ENCODE measurements at regions not wholly inside any gene's neighbourhood (a gene's known extent, or its start where the extent isn't known, plus 50 kb on each side); places are given as distances from the start of the nearest gene placed in this dataset.

DNA sequence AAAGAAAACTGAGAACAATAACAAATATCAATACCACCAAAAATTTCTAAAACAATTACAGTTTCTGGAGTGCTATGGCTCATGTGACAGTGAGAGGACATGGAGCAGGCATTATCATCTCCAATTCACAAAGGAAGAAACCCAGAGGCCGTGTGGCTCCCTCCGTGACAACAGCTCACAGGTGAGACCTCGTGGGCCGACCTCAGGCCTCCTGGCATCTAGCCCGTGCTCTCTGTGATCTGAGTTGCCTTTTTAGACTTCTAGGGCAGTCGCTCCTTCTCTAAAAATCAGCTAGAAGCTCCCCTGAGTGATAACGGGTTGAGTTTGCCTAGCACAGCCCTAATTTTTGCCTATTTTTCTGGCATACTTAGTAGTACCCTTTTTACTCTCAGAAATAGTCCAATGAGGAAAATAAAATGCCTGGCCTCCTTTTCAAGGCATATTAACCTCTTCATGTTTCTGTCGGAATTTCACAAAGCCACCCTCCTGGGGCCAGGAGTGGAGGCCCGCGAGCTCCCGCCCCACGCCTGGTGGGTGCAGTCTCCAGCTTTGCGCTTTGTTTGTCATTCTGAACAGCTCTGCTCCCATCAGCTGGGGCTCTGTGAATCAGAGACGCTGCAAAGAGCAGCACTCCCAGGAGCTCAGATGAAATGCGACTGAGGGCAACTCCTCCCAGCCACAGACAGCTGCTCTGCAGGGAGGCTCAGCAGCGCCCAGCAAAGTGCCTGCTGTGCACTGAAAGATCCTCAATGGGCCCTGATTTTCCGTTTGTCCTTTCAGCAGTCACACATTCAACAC lies 292.5 kb downstream of the UQCRFS1 start:
- ChIA-PET CTCF (interaction anchor here (0.6 kb wide), 1 partner anchor 441 kb away, joined by 4 read pairs; no protein-coding TSS in a partner anchor), POLR2A (no interaction called here)
- Mint-ChIP-seq H3K9me3 (ENCODE audit: unreplicated experiment) (peaks cover 28% of the 10 kb centered on the region), H3K27me3 (ENCODE audit: insufficient read depth, unreplicated experiment) (no peaks in the 10 kb centered on the region), H3K4me1 (ENCODE audit: insufficient read depth, unreplicated experiment) (no peaks in the 10 kb centered on the region), H3K36me3 (ENCODE audit: insufficient read depth, unreplicated experiment) (no peaks in the 10 kb centered on the region), H3K4me3 (ENCODE audit: unreplicated experiment) (no peak overlapping the region), H3K27ac (ENCODE audit: low read depth, unreplicated experiment) (no peak overlapping the region)
- TF ChIP-seq, protein P1, sequence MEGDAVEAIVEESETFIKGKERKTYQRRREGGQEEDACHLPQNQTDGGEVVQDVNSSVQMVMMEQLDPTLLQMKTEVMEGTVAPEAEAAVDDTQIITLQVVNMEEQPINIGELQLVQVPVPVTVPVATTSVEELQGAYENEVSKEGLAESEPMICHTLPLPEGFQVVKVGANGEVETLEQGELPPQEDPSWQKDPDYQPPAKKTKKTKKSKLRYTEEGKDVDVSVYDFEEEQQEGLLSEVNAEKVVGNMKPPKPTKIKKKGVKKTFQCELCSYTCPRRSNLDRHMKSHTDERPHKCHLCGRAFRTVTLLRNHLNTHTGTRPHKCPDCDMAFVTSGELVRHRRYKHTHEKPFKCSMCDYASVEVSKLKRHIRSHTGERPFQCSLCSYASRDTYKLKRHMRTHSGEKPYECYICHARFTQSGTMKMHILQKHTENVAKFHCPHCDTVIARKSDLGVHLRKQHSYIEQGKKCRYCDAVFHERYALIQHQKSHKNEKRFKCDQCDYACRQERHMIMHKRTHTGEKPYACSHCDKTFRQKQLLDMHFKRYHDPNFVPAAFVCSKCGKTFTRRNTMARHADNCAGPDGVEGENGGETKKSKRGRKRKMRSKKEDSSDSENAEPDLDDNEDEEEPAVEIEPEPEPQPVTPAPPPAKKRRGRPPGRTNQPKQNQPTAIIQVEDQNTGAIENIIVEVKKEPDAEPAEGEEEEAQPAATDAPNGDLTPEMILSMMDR (IDR thresholded peaks at IDR 0.05; ENCODE audit: unreplicated experiment) = no peak
- DNase-seq (ENCODE audit: unreplicated experiment) = no peak
- no TSS peak for BruUV-seq (replicated peaks)
- intact Hi-C loops (cut with micrococcal nuclease) = no loop called here

GRCh38 chr19:28917621-28918020 lies 295.3 kb downstream of the UQCRFS1 start:
- Mint-ChIP-seq H3K27me3 (ENCODE audit: insufficient read depth, unreplicated experiment) (no peaks in the 10 kb centered on the region), H3K27ac (ENCODE audit: low read depth, unreplicated experiment) (no peak overlapping the region), H3K36me3 (ENCODE audit: insufficient read depth, unreplicated experiment) (no peaks in the 10 kb centered on the region), H3K4me3 (ENCODE audit: unreplicated experiment) (no peak overlapping the region), H3K4me1 (ENCODE audit: insufficient read depth, unreplicated experiment) (no peaks in the 10 kb centered on the region), H3K9me3 (ENCODE audit: unreplicated experiment) (peaks cover 20% of the 10 kb centered on the region)
- BruUV-seq (replicated peaks) = no TSS peak
- intact Hi-C loops (cut with micrococcal nuclease) = no loop called here
- ChIA-PET POLR2A (no interaction called here), CTCF (no interaction called here)
- DNase-seq (ENCODE audit: unreplicated experiment) = no peak
- TF ChIP-seq, protein P1 (IDR thresholded peaks at IDR 0.05; ENCODE audit: unreplicated experiment) = no peak

GRCh38 chr19:28915737-28916460 lies 297.1 kb downstream of the UQCRFS1 start:
- intact Hi-C loops (cut with micrococcal nuclease) = no loop called here
- no peak for DNase-seq (ENCODE audit: unreplicated experiment)
- H3K27ac Mint-ChIP-seq (ENCODE audit: low read depth, unreplicated experiment) = no peak overlapping the region
- ChIA-PET POLR2A (no interaction called here), CTCF (no interaction called here)
- BruUV-seq (replicated peaks) = no TSS peak
- peaks cover 24% of the 10 kb centered on the region for H3K9me3 Mint-ChIP-seq (ENCODE audit: unreplicated experiment)
- H3K4me1 Mint-ChIP-seq (ENCODE audit: insufficient read depth, unreplicated experiment) = no peaks in the 10 kb centered on the region
- TF ChIP-seq, protein P1 (IDR thresholded peaks at IDR 0.05; ENCODE audit: unreplicated experiment) = no peak
- no peaks in the 10 kb centered on the region for H3K27me3 Mint-ChIP-seq (ENCODE audit: insufficient read depth, unreplicated experiment)
- H3K36me3 Mint-ChIP-seq (ENCODE audit: insufficient read depth, unreplicated experiment) = no peaks in the 10 kb centered on the region
- no peak overlapping the region for H3K4me3 Mint-ChIP-seq (ENCODE audit: unreplicated experiment)

DNA sequence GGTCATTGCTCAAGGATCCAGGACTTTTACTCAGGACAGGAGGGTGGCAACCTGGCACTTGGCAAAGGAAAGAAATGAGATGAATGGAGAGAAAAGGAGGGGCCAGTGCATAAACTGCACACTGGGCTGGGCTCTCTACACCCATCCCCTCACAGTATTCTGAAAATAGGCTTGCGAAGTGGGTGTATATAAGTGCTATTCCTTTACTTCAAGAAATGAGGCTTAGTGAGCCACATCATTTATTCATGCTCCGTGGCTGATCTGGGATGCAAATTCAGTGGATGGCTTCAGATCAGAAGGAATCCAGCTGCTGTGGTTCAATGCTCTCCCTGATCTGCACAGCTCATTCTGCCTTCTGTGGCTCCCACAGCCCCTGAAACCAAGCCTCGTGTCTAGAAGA lies 297.7 kb downstream of the UQCRFS1 start:
- ChIA-PET CTCF (no interaction called here), POLR2A (no interaction called here)
- H3K9me3 Mint-ChIP-seq (ENCODE audit: unreplicated experiment) = peaks cover 24% of the 10 kb centered on the region
- H3K27ac Mint-ChIP-seq (ENCODE audit: low read depth, unreplicated experiment) = no peak overlapping the region
- no TSS peak for BruUV-seq (replicated peaks)
- no peaks in the 10 kb centered on the region for H3K27me3 Mint-ChIP-seq (ENCODE audit: insufficient read depth, unreplicated experiment)
- intact Hi-C loops (cut with micrococcal nuclease) = no loop called here
- no peaks in the 10 kb centered on the region for H3K4me1 Mint-ChIP-seq (ENCODE audit: insufficient read depth, unreplicated experiment)
- no peak overlapping the region for H3K4me3 Mint-ChIP-seq (ENCODE audit: unreplicated experiment)
- TF ChIP-seq, protein P1 (IDR thresholded peaks at IDR 0.05; ENCODE audit: unreplicated experiment) = no peak
- DNase-seq (ENCODE audit: unreplicated experiment) = no peak
- no peaks in the 10 kb centered on the region for H3K36me3 Mint-ChIP-seq (ENCODE audit: insufficient read depth, unreplicated experiment)
